ENCODE measurements at regions not wholly inside any gene's neighbourhood (a gene's known extent, or its start where the extent isn't known, plus 50 kb on each side); places are given as distances from the start of the nearest gene placed in this dataset.

DNA sequence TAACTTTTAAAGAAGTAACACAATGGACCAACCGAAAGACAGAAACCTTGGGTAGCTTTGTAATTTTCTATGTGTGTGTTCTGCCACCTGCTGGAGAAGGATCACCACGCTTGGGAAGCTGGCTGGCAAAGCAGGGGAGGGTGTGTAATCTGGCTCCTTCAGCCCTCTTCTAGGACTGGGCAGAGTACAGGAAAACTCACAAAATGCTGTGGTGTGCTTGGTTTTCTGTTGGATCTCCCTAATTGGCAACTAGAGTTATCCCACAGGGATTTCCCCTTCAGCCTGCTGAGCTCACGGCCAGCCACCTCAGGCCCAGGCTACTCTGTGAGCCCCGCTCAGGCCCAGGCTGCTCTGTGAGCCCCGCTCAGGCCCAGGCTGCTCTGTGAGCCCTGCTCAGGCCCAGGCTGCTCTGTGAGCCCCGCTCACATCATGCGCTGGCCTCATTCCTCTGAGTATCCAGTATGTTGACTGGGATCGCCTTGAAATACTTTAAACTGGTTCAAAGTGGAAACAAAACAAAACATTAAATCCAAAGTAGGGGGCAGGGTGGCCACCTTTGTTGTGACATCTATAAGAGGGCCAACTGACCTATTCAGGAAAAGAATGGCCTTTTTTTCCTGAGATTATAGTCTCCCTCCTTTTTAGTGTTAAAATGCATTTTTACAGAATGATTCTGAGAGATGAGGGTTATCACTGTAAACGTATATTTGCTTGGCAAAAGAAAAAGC, 52.0 kb upstream of the RNU6-8 start:
- no peaks in the 10 kb centered on the region for H3K36me3 ChIP-seq (ENCODE audit: control insufficient read depth in 4 of 4, insufficient read depth in 3 of 4, low read depth in 1 of 4, low read length in 3 of 4)
- H3K27me3 ChIP-seq (ENCODE audit: control insufficient read depth in 4 of 4, insufficient read depth in 4 of 4, low read length in 3 of 4) = no peaks in the 10 kb centered on the region
- H3K4me1 ChIP-seq (ENCODE audit: control insufficient read depth in 4 of 4, insufficient read depth in 4 of 4, low read length in 3 of 4) = peaks cover 0 to 5% (median 0%) of the 10 kb centered on the region in 4 donors
- TF ChIP-seq YY1 (IDR thresholded peaks at IDR 0.05) = no peak
- TF ChIP-seq, protein P1, sequence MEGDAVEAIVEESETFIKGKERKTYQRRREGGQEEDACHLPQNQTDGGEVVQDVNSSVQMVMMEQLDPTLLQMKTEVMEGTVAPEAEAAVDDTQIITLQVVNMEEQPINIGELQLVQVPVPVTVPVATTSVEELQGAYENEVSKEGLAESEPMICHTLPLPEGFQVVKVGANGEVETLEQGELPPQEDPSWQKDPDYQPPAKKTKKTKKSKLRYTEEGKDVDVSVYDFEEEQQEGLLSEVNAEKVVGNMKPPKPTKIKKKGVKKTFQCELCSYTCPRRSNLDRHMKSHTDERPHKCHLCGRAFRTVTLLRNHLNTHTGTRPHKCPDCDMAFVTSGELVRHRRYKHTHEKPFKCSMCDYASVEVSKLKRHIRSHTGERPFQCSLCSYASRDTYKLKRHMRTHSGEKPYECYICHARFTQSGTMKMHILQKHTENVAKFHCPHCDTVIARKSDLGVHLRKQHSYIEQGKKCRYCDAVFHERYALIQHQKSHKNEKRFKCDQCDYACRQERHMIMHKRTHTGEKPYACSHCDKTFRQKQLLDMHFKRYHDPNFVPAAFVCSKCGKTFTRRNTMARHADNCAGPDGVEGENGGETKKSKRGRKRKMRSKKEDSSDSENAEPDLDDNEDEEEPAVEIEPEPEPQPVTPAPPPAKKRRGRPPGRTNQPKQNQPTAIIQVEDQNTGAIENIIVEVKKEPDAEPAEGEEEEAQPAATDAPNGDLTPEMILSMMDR (IDR thresholded peaks at IDR 0.05; ENCODE audit: low read depth, low read length, missing input control) = peak; percentile 81
- TF ChIP-seq EGR1 (IDR thresholded peaks at IDR 0.05; ENCODE audit: low read depth in 2 of 2) = no peak
- no peak for TF ChIP-seq RXRA (IDR thresholded peaks at IDR 0.05)
- TF ChIP-seq MAX (IDR thresholded peaks at IDR 0.05) = no peak
- no peak for TF ChIP-seq FOXA1 (IDR thresholded peaks at IDR 0.05)
- TF ChIP-seq HNF4A (conservative IDR thresholded peaks at IDR 0.05) = peak; percentile 6 to 15
- no peak for TF ChIP-seq JUND (IDR thresholded peaks at IDR 0.05)
- no peak for TF ChIP-seq NR2F2 (IDR thresholded peaks at IDR 0.05)
- TF ChIP-seq RAD21 (IDR thresholded peaks at IDR 0.05) = peak; percentile 90 to 95
- no peaks in the 10 kb centered on the region for H3K9me3 ChIP-seq (ENCODE audit: control insufficient read depth in 4 of 4, low read length in 3 of 4)
- no peak overlapping the region for H3K9ac ChIP-seq (ENCODE audit: low read depth in 1 of 2, low read length in 2 of 2)
- WGBS = 66% methylated on average over 9 of the region's 9 CpGs
- peak overlapping the region in 1 of 2 donors; percentile 35 for H3K27ac ChIP-seq (ENCODE audit: low read depth in 1 of 2, low read length in 2 of 2)
- DNase-seq (ENCODE audit: low spot score) = peak; percentile 47
- H3K4me3 ChIP-seq (ENCODE audit: low read depth in 1 of 3, low read length in 3 of 3) = no peak overlapping the region

DNA sequence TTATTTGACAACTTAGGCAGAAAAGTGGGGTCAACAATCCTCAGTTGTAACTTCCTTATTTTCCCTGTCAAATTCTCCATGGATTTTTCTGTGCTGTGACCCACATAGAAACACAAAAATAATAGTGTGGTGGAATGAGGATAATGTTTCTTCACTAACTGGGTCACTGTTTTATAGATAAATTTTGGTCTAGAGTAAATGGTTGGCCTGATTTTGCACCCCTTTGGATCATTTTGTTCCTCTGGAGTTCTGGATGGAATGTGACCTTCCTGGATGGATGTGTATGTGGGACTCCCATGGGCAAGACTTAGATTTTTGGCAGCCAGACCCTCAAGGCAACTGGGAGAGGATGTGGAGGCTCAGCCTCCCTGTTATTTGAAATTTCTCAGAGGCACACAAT, 52.7 kb upstream of the RNU6-8 start:
- H3K36me3 ChIP-seq (ENCODE audit: control insufficient read depth in 4 of 4, insufficient read depth in 3 of 4, low read depth in 1 of 4, low read length in 3 of 4) = no peaks in the 10 kb centered on the region
- DNase-seq (ENCODE audit: low spot score) = no peak
- H3K27ac ChIP-seq (ENCODE audit: low read depth in 1 of 2, low read length in 2 of 2) = no peak overlapping the region
- H3K27me3 ChIP-seq (ENCODE audit: control insufficient read depth in 4 of 4, insufficient read depth in 4 of 4, low read length in 3 of 4) = no peaks in the 10 kb centered on the region
- H3K4me1 ChIP-seq (ENCODE audit: control insufficient read depth in 4 of 4, insufficient read depth in 4 of 4, low read length in 3 of 4) = peaks cover 0 to 5% (median 0%) of the 10 kb centered on the region in 4 donors
- H3K9ac ChIP-seq (ENCODE audit: low read depth in 1 of 2, low read length in 2 of 2) = no peak overlapping the region
- H3K4me3 ChIP-seq (ENCODE audit: low read depth in 1 of 3, low read length in 3 of 3) = no peak overlapping the region
- no peak for TF ChIP-seq HNF4G (IDR thresholded peaks at IDR 0.05)
- TF ChIP-seq, protein P2, sequence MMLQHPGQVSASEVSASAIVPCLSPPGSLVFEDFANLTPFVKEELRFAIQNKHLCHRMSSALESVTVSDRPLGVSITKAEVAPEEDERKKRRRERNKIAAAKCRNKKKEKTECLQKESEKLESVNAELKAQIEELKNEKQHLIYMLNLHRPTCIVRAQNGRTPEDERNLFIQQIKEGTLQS (IDR thresholded peaks at IDR 0.05) = no peak
- TF ChIP-seq HNF4A (conservative IDR thresholded peaks at IDR 0.05) = no peak
- peak; percentile 17 for TF ChIP-seq SP1 (IDR thresholded peaks at IDR 0.05)
- TF ChIP-seq RAD21 (IDR thresholded peaks at IDR 0.05) = no peak
- peak; percentile 68 for TF ChIP-seq NR2F2 (IDR thresholded peaks at IDR 0.05)
- H3K9me3 ChIP-seq (ENCODE audit: control insufficient read depth in 4 of 4, low read length in 3 of 4) = no peaks in the 10 kb centered on the region

DNA sequence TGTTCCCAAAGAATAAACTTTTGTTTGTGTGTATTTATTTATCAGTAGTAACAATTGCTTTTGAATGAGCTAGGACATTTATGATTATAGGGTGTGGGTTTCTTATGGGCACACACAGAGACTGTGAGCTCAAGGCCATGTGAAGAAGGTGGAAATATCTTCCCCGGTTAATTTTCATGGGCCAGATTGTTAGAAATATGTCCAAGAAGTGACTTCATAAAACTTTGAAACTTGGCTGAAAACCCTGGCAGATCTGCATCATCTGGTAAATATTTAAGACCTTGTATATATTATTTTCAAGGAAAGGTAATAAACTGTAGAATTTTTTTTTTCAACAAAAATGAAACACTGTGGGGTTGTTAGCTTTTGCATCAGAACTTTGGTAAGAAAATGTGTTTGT, 53.5 kb upstream of the RNU6-8 start:
- H3K9me3 ChIP-seq (ENCODE audit: control insufficient read depth in 4 of 4, low read length in 3 of 4) = no peaks in the 10 kb centered on the region
- H3K4me3 ChIP-seq (ENCODE audit: low read depth in 1 of 3, low read length in 3 of 3) = no peak overlapping the region
- no peak overlapping the region for H3K27ac ChIP-seq (ENCODE audit: low read depth in 1 of 2, low read length in 2 of 2)
- DNase-seq (ENCODE audit: low spot score) = no peak
- H3K4me1 ChIP-seq (ENCODE audit: control insufficient read depth in 4 of 4, insufficient read depth in 4 of 4, low read length in 3 of 4) = peaks cover 0 to 5% (median 0%) of the 10 kb centered on the region in 4 donors
- H3K27me3 ChIP-seq (ENCODE audit: control insufficient read depth in 4 of 4, insufficient read depth in 4 of 4, low read length in 3 of 4) = no peaks in the 10 kb centered on the region
- H3K9ac ChIP-seq (ENCODE audit: low read depth in 1 of 2, low read length in 2 of 2) = no peak overlapping the region
- no peaks in the 10 kb centered on the region for H3K36me3 ChIP-seq (ENCODE audit: control insufficient read depth in 4 of 4, insufficient read depth in 3 of 4, low read depth in 1 of 4, low read length in 3 of 4)
- 92% methylated on average over 1 of the region's 1 CpG for WGBS
- TF ChIP-seq TAF1 (conservative IDR thresholded peaks at IDR 0.05) (no peak), RAD21 (IDR thresholded peaks at IDR 0.05) (no peak), GABPA (IDR thresholded peaks at IDR 0.05 in 1 of 2, conservative IDR thresholded peaks at IDR 0.05 in 1 of 2) (no peak), MAX (IDR thresholded peaks at IDR 0.05) (no peak)
- TF ChIP-seq, protein P2 (IDR thresholded peaks at IDR 0.05) = no peak

All from liver (tissue), 8 donors.